HuH-7.5 (cell line): ENCODE measurements at regions not wholly inside any gene's neighbourhood (a gene's known extent, or its start where the extent isn't known, plus 50 kb on each side); places are given as distances from the start of the nearest gene placed in this dataset.

ENCODE experiments used
- DNase-seq: peaks from one replicate; pipeline ENCODE4 v3.0.0; 2011; ENCODE audit warnings: low spot score

DNA sequence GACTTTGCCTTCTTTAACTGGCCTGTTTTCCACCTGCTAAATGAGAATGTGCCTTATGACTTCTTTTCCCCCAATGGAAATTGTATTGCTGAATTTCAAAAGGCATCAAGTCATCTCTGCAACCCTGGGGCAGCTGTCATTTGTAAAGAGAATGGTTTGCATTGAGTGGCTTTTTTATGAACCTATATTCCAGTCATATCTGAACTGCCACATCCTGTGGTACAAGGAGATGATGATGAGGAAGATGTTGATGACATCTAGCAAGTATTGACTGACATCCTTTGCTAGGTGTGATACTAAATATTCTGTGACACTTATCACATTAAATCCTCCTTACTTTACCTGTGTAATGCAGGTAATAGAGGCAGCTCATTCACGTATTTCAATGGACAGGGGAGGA is 88.3 kb upstream of the KIAA1217 start:
- no peak for DNase-seq

DNA sequence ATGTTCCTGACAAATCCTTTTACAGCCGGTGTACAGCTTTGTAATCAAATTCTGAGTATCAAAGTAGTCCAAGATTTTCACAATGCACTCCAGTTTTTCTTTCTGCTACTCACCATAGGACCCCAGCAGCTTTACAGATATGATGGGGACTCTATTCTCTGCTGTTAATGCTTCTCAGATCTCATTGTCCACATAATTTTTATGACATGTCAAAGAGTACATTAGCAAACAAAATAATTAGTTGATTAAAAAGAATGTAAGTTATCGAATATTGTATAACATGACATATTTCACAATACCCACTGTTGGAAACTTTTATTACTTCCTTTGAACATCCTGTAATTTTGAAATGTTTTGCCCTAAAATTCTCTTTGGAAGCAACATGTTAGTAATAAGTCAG is 81.4 kb upstream of the KIAA1217 start:
- DNase-seq: no peak

DNA sequence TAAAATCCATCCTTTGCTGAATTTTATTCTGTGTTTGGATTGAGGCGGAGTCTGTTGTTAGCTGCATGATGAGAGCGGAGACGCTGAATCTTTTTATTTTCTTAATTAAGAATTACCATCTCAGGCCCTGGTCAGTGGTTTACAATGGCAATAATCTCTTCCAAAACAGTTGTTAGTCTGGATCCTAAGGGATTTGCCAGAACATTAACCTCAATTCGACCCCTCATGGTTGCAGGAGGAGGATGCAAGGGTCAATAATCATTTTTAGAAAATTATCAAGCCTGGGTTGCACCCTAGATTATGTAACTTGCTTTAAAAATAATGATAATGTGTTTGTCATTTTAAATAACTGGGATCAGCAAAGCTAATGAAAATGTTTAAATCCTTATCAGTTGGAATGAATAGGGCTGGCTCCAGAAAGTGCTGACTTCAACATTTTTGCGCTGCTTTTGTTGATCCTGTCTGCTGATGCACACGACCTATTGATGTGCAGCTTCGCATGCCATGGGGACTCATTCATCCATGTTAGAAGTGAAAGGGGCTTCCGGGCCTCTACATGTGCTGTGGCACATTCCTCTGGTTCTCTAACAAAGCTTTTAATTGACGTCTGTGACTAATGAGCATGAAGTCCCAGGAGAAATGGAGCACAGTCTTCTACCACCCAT is 80.7 kb upstream of the KIAA1217 start:
- no peak for DNase-seq

DNA sequence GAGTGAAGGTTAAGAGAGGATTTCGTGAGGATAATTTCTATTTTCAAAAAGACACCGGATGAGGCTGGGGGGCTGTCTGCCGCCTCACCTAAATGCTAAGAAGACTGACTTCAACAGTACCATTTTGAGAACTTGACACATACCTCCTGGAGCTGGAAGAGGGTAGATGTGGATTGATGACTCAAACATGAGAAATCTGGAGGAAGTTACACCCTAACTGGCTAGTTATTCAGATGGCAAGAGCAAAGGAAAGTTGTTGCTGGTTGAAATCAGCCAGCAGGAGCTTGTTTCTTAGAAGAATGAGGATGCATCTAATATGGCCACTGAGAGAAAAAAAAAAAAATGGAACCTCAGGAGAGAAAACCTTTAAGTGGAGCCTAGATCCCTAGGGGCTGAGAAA is 76.2 kb upstream of the KIAA1217 start:
- no peak for DNase-seq

DNA sequence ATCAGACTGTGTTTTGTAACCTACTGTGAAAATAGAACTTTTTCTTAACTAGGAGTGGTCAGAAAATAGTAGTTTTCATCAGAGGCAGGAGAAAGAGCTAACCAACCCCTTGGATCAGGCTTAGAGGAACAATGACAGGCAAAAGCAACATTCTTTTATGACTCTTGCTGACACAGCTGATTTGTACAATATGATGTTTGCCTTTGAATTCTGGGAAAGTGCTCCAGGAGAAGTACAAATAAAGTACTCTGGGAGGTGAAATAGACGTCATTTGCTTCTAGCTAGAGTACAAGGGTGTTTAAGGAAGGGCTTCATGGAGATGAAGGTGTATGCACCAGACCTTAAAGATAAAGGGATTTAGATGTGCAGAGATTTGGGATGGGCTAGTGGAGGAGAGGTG is 75.1 kb upstream of the KIAA1217 start:
- DNase-seq: no peak

GRCh38 chr10:24136070-24136469 is 72.9 kb upstream of the KIAA1217 start:
- no peak for DNase-seq

DNA sequence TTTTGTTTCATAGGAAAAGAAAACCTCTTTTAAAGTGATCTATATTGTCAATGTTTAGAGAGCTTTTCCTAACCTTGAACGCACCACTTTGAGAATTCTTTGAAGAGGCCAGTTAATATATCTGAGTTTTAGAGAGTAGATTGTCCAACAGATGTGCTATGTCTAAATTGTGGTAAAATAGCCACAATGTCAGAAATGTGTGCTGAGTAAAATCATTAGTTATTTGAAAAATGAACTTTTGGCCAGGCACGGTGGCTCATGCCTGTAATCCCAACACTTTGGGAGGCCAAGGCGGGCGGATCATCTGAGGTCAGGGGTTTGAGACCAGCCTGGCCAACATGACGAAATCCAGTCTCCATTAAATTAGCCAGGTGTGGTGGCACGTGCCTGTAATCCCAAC is 61.6 kb upstream of the KIAA1217 start:
- DNase-seq: no peak

DNA sequence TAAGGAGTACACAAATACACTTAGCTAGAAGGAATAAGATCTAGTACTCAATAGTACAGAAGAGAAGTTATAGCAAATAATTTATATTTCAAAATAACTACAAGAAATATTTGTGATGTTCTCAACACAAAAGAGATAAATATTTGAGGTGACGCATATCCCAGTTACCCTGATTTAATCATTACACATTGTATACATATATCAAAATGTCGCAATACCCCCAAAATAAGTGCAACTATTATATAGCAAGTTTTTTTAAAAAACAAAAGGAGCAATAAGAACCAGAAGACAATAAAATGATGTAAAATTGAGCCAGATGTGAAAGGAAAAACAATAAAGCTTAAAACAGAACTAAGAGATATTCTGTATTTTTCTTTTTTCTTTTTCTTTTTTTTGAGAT is 59.3 kb upstream of the KIAA1217 start:
- DNase-seq: no peak

- no peak for DNase-seq
Measured at GRCh38 chr10:24150853-24151252, 58.1 kb upstream of the KIAA1217 start.

GRCh38 chr10:24152270-24152669 is 56.7 kb upstream of the KIAA1217 start:
- DNase-seq: no peak

DNA sequence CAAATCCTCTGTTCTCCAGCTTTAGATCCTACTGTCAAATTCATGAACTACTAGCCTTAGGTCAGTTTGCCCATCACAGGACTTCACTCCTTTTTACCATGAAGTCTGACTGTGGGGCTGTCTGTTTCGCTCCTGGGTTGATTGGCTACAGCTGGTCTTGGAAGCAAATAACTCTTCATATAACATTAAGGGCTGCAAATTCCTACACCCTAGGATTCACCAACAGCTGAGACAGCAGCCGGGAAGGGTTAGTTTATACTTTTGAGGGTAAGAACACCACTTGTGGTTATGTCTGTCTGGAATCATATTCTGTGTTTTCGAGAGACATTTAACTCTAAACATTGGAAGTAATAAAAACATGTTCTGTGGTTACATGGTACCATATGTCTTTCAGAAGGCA is 55.9 kb upstream of the KIAA1217 start:
- no peak for DNase-seq

DNA sequence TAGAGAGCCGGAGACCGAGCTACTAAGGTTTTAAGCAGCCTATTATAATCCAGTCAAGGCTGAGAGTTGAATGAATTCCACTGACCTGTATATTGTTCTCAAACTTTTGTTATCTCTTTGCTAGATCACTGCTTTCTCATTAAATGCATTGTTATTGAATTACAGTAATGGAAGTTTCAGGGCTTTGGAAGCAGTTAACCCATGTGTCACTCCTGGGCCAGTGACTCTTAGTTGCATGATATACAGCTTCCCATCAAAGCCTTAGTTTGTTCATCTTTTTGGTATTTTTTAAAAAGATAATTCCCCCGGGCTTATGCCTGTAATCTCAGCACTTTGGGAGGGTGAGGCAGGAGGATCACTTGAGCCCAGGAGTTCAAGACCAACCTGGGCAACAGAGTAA is 55.4 kb upstream of the KIAA1217 start:
- DNase-seq: no peak

DNA sequence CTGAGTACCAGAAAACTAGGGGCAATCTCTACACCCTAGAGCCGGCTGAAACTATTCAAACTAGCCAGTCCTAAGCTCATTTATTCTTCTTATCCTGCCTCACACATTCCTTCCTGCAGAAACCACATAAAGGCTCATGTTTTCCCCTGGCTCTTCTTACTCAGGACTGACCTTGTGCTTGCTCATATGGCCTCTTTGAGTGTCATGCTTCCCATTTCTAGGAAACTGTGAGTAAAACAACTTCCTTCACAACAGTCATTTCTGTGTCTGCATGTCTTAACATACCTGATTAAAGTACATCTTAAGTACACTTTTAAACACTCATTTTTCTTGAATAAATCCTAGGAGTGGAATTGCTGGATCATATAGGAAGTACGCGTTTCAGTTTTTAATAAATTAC is 52.3 kb upstream of the KIAA1217 start:
- DNase-seq: no peak

DNA sequence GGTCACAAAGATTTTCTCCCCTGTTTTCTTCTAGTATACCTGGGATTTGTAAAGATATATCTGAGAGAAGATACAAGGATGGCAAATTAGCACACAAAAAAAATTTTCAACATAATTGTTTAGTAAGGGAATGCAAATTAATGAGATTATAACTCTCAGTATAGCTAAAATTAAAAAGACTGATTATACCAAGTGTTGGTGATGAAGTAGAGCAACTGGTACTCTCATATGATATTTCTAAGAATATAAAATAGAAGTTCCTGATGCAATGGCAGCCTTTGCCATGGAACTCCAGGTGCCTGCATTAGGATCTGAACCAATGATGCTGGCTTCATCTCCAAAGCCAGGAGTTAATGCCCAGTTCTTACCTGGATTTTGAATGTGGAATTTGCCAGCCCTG is 51.4 kb upstream of the KIAA1217 start:
- no peak for DNase-seq
